ENCODE measurements at regions not wholly inside any gene's neighbourhood (a gene's known extent, or its start where the extent isn't known, plus 50 kb on each side); places are given as distances from the start of the nearest gene placed in this dataset.

- H3K27ac ChIP-seq = no peak overlapping the region
- no peak for TF ChIP-seq ZFX (IDR thresholded peaks at IDR 0.05; ENCODE audit: borderline replicate concordance)
- TF ChIP-seq, protein P1, sequence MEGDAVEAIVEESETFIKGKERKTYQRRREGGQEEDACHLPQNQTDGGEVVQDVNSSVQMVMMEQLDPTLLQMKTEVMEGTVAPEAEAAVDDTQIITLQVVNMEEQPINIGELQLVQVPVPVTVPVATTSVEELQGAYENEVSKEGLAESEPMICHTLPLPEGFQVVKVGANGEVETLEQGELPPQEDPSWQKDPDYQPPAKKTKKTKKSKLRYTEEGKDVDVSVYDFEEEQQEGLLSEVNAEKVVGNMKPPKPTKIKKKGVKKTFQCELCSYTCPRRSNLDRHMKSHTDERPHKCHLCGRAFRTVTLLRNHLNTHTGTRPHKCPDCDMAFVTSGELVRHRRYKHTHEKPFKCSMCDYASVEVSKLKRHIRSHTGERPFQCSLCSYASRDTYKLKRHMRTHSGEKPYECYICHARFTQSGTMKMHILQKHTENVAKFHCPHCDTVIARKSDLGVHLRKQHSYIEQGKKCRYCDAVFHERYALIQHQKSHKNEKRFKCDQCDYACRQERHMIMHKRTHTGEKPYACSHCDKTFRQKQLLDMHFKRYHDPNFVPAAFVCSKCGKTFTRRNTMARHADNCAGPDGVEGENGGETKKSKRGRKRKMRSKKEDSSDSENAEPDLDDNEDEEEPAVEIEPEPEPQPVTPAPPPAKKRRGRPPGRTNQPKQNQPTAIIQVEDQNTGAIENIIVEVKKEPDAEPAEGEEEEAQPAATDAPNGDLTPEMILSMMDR (IDR thresholded peaks at IDR 0.05) = no peak
Measured at GRCh38 chr1:81156887-81157286, 643.8 kb upstream of the ADGRL2 start.

GRCh38 chr1:81155131-81155530 is 645.6 kb upstream of the ADGRL2 start:
- TF ChIP-seq, protein P1 (IDR thresholded peaks at IDR 0.05) = no peak
- no peak for TF ChIP-seq ZFX (IDR thresholded peaks at IDR 0.05; ENCODE audit: borderline replicate concordance)

DNA sequence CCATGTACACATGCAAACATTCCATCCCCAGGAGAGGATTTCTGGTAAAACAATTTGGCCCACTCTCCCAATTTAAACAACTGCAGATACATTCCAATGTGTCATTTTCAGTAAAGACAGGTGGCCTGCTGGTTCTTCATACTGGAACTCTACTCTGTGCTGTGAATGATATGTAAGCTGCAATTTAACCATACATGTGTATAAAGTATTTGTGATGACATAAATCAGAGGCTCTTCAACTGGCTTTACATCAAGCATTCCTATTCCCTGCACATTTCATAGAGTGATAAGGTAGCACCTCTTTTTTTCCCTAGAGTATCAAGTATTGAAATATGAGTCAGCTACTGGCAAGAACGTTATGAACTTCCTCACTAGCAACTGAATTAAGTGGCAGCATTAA is 649.5 kb upstream of the ADGRL2 start:
- H3K27ac ChIP-seq = no peak overlapping the region
- TF ChIP-seq, protein P1 (IDR thresholded peaks at IDR 0.05) = no peak
- no peak for TF ChIP-seq ZFX (IDR thresholded peaks at IDR 0.05; ENCODE audit: borderline replicate concordance)

More at GRCh38 chr1:81155131-81155530, 645.6 kb upstream of the ADGRL2 start:
- H3K27ac ChIP-seq = no peak overlapping the region

DNA sequence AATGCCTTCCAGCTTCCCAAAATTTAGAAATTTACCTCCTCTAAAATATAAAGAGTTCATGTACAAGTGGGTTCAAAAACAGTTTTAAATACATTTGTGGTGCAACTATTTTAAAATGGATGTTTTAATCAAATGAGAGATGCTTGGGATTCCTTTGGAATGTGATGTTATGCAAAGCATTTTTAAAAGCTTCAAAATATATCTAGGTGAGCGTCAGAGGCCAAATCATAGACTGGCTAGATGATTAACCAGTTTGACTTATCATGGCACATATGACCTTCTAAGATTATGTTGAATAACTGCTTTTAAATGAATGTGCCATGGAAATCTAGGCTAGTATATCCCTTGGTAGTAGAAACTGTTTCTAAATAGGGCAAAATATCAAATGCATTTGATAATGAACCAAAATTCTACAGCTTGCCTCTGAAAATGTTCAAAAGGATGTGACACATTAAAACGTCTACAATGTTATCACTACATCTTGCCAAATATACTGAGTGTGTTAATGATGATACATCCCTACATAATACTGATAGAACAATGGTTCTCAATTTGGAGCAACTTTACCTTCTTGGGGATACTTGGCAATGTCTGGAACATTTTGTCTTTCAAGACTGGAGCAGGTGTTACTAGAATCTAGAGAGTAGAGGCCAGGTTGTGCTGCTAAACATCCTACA is 650.9 kb upstream of the ADGRL2 start:
- TF ChIP-seq ZFX (IDR thresholded peaks at IDR 0.05; ENCODE audit: borderline replicate concordance) = no peak
- TF ChIP-seq, protein P1 (IDR thresholded peaks at IDR 0.05) = no peak
- no peak overlapping the region for H3K27ac ChIP-seq

- TF ChIP-seq ZFX (IDR thresholded peaks at IDR 0.05; ENCODE audit: borderline replicate concordance) = no peak
- TF ChIP-seq, protein P1 (IDR thresholded peaks at IDR 0.05) = no peak
- H3K27ac ChIP-seq = no peak overlapping the region
Measured at GRCh38 chr1:81144240-81144825, 656.4 kb upstream of the ADGRL2 start.

- TF ChIP-seq, protein P1 (IDR thresholded peaks at IDR 0.05) = no peak
- no peak for TF ChIP-seq ZFX (IDR thresholded peaks at IDR 0.05; ENCODE audit: borderline replicate concordance)
- no peak overlapping the region for H3K27ac ChIP-seq
Measured at GRCh38 chr1:81142099-81142826, 658.5 kb upstream of the ADGRL2 start.

GRCh38 chr1:81135524-81135923 is 665.2 kb upstream of the ADGRL2 start:
- TF ChIP-seq ZFX (IDR thresholded peaks at IDR 0.05; ENCODE audit: borderline replicate concordance) = no peak
- TF ChIP-seq, protein P1 (IDR thresholded peaks at IDR 0.05) = no peak
- no peak overlapping the region for H3K27ac ChIP-seq
